ENCODE measurements at regions not wholly inside any gene's neighbourhood (a gene's known extent, or its start where the extent isn't known, plus 50 kb on each side); places are given as distances from the start of the nearest gene placed in this dataset.
A peak's percentile ranks its signal among the peaks of the same experiment; 100 is the strongest.

DNA sequence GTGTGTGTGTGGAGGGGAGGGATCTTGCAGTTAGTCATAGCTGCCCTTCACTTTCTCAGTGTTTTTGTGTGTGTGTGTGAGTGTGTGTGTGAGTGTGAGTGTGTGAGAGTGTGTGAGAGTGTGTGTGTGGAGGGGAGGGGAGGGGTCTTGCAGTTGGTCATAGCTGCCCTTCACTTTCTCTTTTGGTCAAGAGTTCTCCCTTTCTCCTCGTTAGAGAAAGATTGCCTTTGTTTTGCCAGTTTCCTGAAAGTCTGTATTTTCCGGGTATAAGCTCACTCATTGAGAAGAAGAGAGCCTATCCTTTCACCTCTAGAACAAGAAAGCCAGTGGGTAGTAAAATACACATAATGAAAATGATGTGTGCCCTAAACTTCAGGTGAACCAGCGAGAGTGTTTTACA lies 75.2 kb upstream of the ENPP6 start:
- peak overlapping the region in 1 of 4 donors; percentile 12 for H3K27ac ChIP-seq

GRCh38 chr4:184292465-184292867 lies 74.8 kb upstream of the ENPP6 start:
- Histone ChIP-seq H3K4me3 (no peak overlapping the region), H3K36me3 (no peaks in the 10 kb centered on the region), H3K9me3 (no peaks in the 10 kb centered on the region), H3K4me1 (peaks cover 12 to 22% (median 17%) of the 10 kb centered on the region in 4 donors), H3K27ac (no peak overlapping the region), H3K27me3 (no peaks in the 10 kb centered on the region)
- WGBS, 2 donors = 95 to 96% methylated on average over 3 of the region's 3 CpGs
- no peak for TF ChIP-seq POLR2A (IDR thresholded peaks at IDR 0.05)
- no peak for TF ChIP-seq POLR2AphosphoS5 (IDR thresholded peaks at IDR 0.05)
- TF ChIP-seq, protein P1, sequence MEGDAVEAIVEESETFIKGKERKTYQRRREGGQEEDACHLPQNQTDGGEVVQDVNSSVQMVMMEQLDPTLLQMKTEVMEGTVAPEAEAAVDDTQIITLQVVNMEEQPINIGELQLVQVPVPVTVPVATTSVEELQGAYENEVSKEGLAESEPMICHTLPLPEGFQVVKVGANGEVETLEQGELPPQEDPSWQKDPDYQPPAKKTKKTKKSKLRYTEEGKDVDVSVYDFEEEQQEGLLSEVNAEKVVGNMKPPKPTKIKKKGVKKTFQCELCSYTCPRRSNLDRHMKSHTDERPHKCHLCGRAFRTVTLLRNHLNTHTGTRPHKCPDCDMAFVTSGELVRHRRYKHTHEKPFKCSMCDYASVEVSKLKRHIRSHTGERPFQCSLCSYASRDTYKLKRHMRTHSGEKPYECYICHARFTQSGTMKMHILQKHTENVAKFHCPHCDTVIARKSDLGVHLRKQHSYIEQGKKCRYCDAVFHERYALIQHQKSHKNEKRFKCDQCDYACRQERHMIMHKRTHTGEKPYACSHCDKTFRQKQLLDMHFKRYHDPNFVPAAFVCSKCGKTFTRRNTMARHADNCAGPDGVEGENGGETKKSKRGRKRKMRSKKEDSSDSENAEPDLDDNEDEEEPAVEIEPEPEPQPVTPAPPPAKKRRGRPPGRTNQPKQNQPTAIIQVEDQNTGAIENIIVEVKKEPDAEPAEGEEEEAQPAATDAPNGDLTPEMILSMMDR (IDR thresholded peaks at IDR 0.05) = no peak
- no peak for TF ChIP-seq EP300 (IDR thresholded peaks at IDR 0.05)
- ATAC-seq (ENCODE audit: low FRiP score in 2 of 2) (no peak), DNase-seq (no peak)

More for the DNA sequence above, 75.2 kb upstream of the ENPP6 start:
- Histone ChIP-seq H3K4me1 (peaks cover 9 to 22% (median 16%) of the 10 kb centered on the region in 4 donors), H3K36me3 (no peaks in the 10 kb centered on the region), H3K9me3 (no peaks in the 10 kb centered on the region), H3K4me3 (no peak overlapping the region), H3K27me3 (no peaks in the 10 kb centered on the region)
- DNase-seq (no peak), ATAC-seq (ENCODE audit: low FRiP score in 2 of 2) (no peak)
- 60% methylated on average over 3 of the region's 3 CpGs for WGBS, 2 donors
- no peak for TF ChIP-seq POLR2A (IDR thresholded peaks at IDR 0.05)
- no peak for TF ChIP-seq POLR2AphosphoS5 (IDR thresholded peaks at IDR 0.05)
- no peak for TF ChIP-seq EP300 (IDR thresholded peaks at IDR 0.05)
- TF ChIP-seq, protein P1 (IDR thresholded peaks at IDR 0.05) = no peak

GRCh38 chr4:184289179-184289535 lies 71.5 kb upstream of the ENPP6 start:
- 74 to 82% methylated on average over 3 of the region's 3 CpGs for WGBS, 2 donors
- H3K27ac ChIP-seq = peak overlapping the region; percentile 51 to 76 (median 60)
- no peaks in the 10 kb centered on the region for H3K36me3 ChIP-seq
- no peak for TF ChIP-seq POLR2A (IDR thresholded peaks at IDR 0.05)
- TF ChIP-seq, protein P1 (IDR thresholded peaks at IDR 0.05) = no peak
- TF ChIP-seq EP300 (IDR thresholded peaks at IDR 0.05) = no peak
- no peak for TF ChIP-seq POLR2AphosphoS5 (IDR thresholded peaks at IDR 0.05)
- peaks cover 12 to 22% (median 17%) of the 10 kb centered on the region in 4 donors for H3K4me1 ChIP-seq
- no peak for ATAC-seq (ENCODE audit: low FRiP score in 2 of 2)
- no peaks in the 10 kb centered on the region for H3K9me3 ChIP-seq
- DNase-seq = no peak
- H3K4me3 ChIP-seq = no peak overlapping the region
- no peaks in the 10 kb centered on the region for H3K27me3 ChIP-seq

DNA sequence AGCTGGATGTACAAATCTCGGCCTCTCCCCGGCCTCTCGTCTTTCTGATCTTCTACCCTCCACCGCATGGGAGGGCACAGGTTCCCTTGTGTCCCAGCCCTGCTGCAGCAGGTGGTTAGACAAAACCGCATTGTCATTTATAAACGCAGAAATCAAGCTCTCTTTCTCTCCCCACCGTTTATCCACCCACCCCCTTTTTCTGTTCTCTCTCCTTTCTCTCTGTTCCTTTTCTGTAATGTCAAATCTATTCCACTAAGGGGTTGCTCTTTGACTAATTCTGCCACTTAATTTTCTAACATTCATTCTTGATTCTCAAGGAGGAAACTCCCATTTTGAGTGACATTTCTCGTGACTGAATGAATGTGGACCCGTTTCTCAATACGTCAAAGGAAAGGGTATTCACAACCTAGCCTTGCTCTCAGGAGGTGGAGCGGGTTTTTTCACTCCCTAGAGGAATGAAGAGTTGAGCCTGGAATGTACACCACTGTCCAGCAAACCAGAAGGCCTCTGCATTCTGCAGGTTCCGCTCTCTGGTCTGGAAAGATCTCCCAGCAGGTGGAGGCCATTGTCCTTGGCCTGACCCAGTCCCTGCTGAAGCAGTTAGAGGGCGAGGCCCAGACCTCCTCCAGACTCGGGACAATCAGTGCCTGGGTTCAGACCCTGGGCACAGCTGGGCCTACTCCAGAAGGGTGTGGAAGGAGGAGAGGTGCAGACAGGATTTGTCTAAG lies 70.9 kb upstream of the ENPP6 start:
- ATAC-seq (ENCODE audit: low FRiP score in 2 of 2) (peak; percentile 30 to 74), DNase-seq (peak in 1 of 2 donors; percentile 58)
- H3K27ac ChIP-seq = peak overlapping the region; percentile 51 to 76 (median 60)

More for the DNA sequence above, 70.9 kb upstream of the ENPP6 start:
- H3K27me3 ChIP-seq = no peaks in the 10 kb centered on the region
- peaks cover 8 to 22% (median 15%) of the 10 kb centered on the region in 4 donors for H3K4me1 ChIP-seq
- H3K36me3 ChIP-seq = no peaks in the 10 kb centered on the region
- no peaks in the 10 kb centered on the region for H3K9me3 ChIP-seq
- 62 to 66% methylated on average over 13 of the region's 14 CpGs for WGBS, 2 donors
- no peak overlapping the region for H3K4me3 ChIP-seq
- no peak for TF ChIP-seq POLR2AphosphoS5 (IDR thresholded peaks at IDR 0.05)
- TF ChIP-seq POLR2A (IDR thresholded peaks at IDR 0.05) = no peak
- no peak for TF ChIP-seq EP300 (IDR thresholded peaks at IDR 0.05)
- TF ChIP-seq, protein P1 (IDR thresholded peaks at IDR 0.05) = no peak
